Stimulated activated CD4-positive, alpha-beta T cell treated with anti-CD3 and anti-CD28 coated beads, Interleukin-1b, Interleukin-23, amount 100 ng/mL, for 24 hours (primary cell): ENCODE measurements at regions not wholly inside any gene's neighbourhood (a gene's known extent, or its start where the extent isn't known, plus 50 kb on each side); places are given as distances from the start of the nearest gene placed in this dataset.
"Not testable (repeated sequence)": the region's sequence is repeated elsewhere in the genome, so short reads cannot be mapped to it uniquely, and the experiment has no call there.

Experiments
- DNase-seq, 4 experiments: peaks; one replicate each; pipeline ENCODE4 v3.0.0-alpha.2; 2020; ENCODE audit warnings: low read depth in 4 of 4, low spot score in 1 of 4

- DNase-seq, result no peak
Measured at GRCh38 chr3:8113626-8114025, 388.0 kb upstream of the LMCD1 start.

- no peak for DNase-seq
Measured at GRCh38 chr3:8128686-8129085, 372.9 kb upstream of the LMCD1 start.

- DNase-seq, result no peak
Measured at GRCh38 chr3:8136553-8136952, 365.1 kb upstream of the LMCD1 start.

- no peak for DNase-seq
Measured at GRCh38 chr3:8143186-8143585, 358.4 kb upstream of the LMCD1 start.

- no peak for DNase-seq
Measured at GRCh38 chr3:8145661-8146060, 356.0 kb upstream of the LMCD1 start.

GRCh38 chr3:8147711-8148110 is 353.9 kb upstream of the LMCD1 start:
- no peak for DNase-seq

GRCh38 chr3:8152821-8153418 is 348.7 kb upstream of the LMCD1 start:
- no peak for DNase-seq

- DNase-seq, result no peak
Measured at GRCh38 chr3:8153800-8154199, 347.8 kb upstream of the LMCD1 start.

- no peak for DNase-seq
Measured at GRCh38 chr3:8154617-8155016, 347.0 kb upstream of the LMCD1 start.

GRCh38 chr3:8156138-8156537 is 345.5 kb upstream of the LMCD1 start:
- no peak for DNase-seq

GRCh38 chr3:8156831-8157230 is 344.8 kb upstream of the LMCD1 start:
- no peak for DNase-seq

GRCh38 chr3:8157640-8158039 is 344.0 kb upstream of the LMCD1 start:
- no peak for DNase-seq

- no peak for DNase-seq
Measured at GRCh38 chr3:8164145-8164544, 337.5 kb upstream of the LMCD1 start.

- no peak for DNase-seq
Measured at GRCh38 chr3:8166014-8166413, 335.6 kb upstream of the LMCD1 start.

GRCh38 chr3:8170971-8171508 is 330.6 kb upstream of the LMCD1 start:
- DNase-seq, result no peak

- no peak for DNase-seq
Measured at GRCh38 chr3:8173892-8174291, 327.7 kb upstream of the LMCD1 start.

- not testable (repeated sequence) for DNase-seq
Measured at GRCh38 chr3:8176759-8177483, 324.7 kb upstream of the LMCD1 start.

- not testable (repeated sequence) for DNase-seq
Measured at GRCh38 chr3:8178516-8178915, 323.1 kb upstream of the LMCD1 start.

GRCh38 chr3:8182904-8183303 is 318.7 kb upstream of the LMCD1 start:
- DNase-seq, result no peak

- DNase-seq, result no peak
Measured at GRCh38 chr3:8183627-8184026, 318.0 kb upstream of the LMCD1 start.

GRCh38 chr3:8186213-8186612 is 315.4 kb upstream of the LMCD1 start:
- no peak for DNase-seq

GRCh38 chr3:8187996-8188395 is 313.6 kb upstream of the LMCD1 start:
- DNase-seq, result no peak

GRCh38 chr3:8189051-8189450 is 312.6 kb upstream of the LMCD1 start:
- no peak for DNase-seq
